GM19467 (cell line): ENCODE measurements at regions not wholly inside any gene's neighbourhood (a gene's known extent, or its start where the extent isn't known, plus 50 kb on each side); places are given as distances from the start of the nearest gene placed in this dataset.

Experiments used
- ATAC-seq: cut with Tn5 transposase; IDR thresholded peaks from one replicate; pipeline ENCODE4 v1.9.1; 2021; ENCODE audit warnings: mild to moderate bottlenecking, moderate library complexity; ENCODE audit not compliant: unreplicated experiment

- no peak for ATAC-seq
Observed at GRCh38 chr11:45448561-45448960, 162.4 kb upstream of the SYT13 start.

GRCh38 chr11:45446998-45447397 lies 160.9 kb upstream of the SYT13 start:
- no peak for ATAC-seq

GRCh38 chr11:45446434-45446833 lies 160.3 kb upstream of the SYT13 start:
- ATAC-seq = no peak

- no peak for ATAC-seq
Observed at GRCh38 chr11:45444796-45445195, 158.7 kb upstream of the SYT13 start.

GRCh38 chr11:45440111-45440510 lies 154.0 kb upstream of the SYT13 start:
- ATAC-seq = no peak

- ATAC-seq = no peak
Observed at GRCh38 chr11:45436966-45437365, 150.8 kb upstream of the SYT13 start.

- no peak for ATAC-seq
Observed at GRCh38 chr11:45436118-45436517, 150.0 kb upstream of the SYT13 start.

- ATAC-seq = no peak
Observed at GRCh38 chr11:45435706-45436105, 149.6 kb upstream of the SYT13 start.

GRCh38 chr11:45432910-45433309 lies 146.8 kb upstream of the SYT13 start:
- ATAC-seq = no peak

GRCh38 chr11:45432100-45432499 lies 146.0 kb upstream of the SYT13 start:
- ATAC-seq = no peak

GRCh38 chr11:45431046-45432018 lies 145.2 kb upstream of the SYT13 start:
- no peak for ATAC-seq

- no peak for ATAC-seq
Observed at GRCh38 chr11:45430361-45430760, 144.2 kb upstream of the SYT13 start.

- no peak for ATAC-seq
Observed at GRCh38 chr11:45429719-45430118, 143.6 kb upstream of the SYT13 start.

- no peak for ATAC-seq
Observed at GRCh38 chr11:45428541-45429230, 142.5 kb upstream of the SYT13 start.

- no peak for ATAC-seq
Observed at GRCh38 chr11:45428116-45428515, 142.0 kb upstream of the SYT13 start.

- ATAC-seq = no peak
Observed at GRCh38 chr11:45424411-45425180, 138.5 kb upstream of the SYT13 start.

- ATAC-seq = no peak
Observed at GRCh38 chr11:45423475-45424120, 137.5 kb upstream of the SYT13 start.

- no peak for ATAC-seq
Observed at GRCh38 chr11:45423036-45423435, 136.9 kb upstream of the SYT13 start.

- no peak for ATAC-seq
Observed at GRCh38 chr11:45414088-45414487, 127.9 kb upstream of the SYT13 start.

- ATAC-seq = no peak
Observed at GRCh38 chr11:45413156-45413858, 127.2 kb upstream of the SYT13 start.
